A673 (cell line): ENCODE measurements at regions not wholly inside any gene's neighbourhood (a gene's known extent, or its start where the extent isn't known, plus 50 kb on each side); places are given as distances from the start of the nearest gene placed in this dataset.
A peak's percentile ranks its signal among the peaks of the same experiment; 100 is the strongest.

Source experiments
- BruUV-seq: library from RNA; stranded (reverse); fragments of 400-500 nt; replicated peaks from 2 replicates; lab custom pipeline; 2021; lab: Mats Ljungman, UMichigan
- CTCF ChIA-PET: fragments of 300-600 bp; sonication (Branson Sonifier 250); formaldehyde crosslinking; loops from one replicate; lab custom pipeline; 2022; ENCODE audit warnings: antibody characterized with exemption; lab: Charles Lee
- POLR2A ChIA-PET: fragments of 300-600 bp; sonication (Branson Sonifier 250); formaldehyde crosslinking; loops from one replicate; lab custom pipeline; 2022; ENCODE audit warnings: antibody characterized with exemption; ENCODE audit not compliant: low non-redundant PET; lab: Charles Lee
- DNase-seq: peaks from one replicate; pipeline ENCODE4 v3.0.0-alpha.2; 2015; ENCODE audit warnings: low spot score
- H3K27ac ChIP-seq: fragments of 200-600 bp; sonication (generic); 2 replicates; pipeline ENCODE4 v1.5.1; 2016; ENCODE audit warnings: mixed run types, low read depth, mild to moderate bottlenecking, mixed read lengths, antibody characterized with exemption, low read length; ENCODE audit not compliant: poor library complexity, severe bottlenecking
- H3K27me3 ChIP-seq: fragments of 200-600 bp; sonication (generic); replicated peaks from 2 replicates; pipeline ENCODE4 v1.6.1; 2017; ENCODE audit warnings: mixed run types, low read depth, mild to moderate bottlenecking, mixed read lengths, antibody characterized with exemption, low read length; ENCODE audit not compliant: insufficient read depth, poor library complexity
- H3K36me3 ChIP-seq: fragments of 200-600 bp; sonication (generic); 2 replicates; pipeline ENCODE4 v1.6.1; 2016; ENCODE audit warnings: mixed run types, mild to moderate bottlenecking, mixed read lengths, antibody characterized with exemption, low read length; ENCODE audit not compliant: insufficient read depth, poor library complexity, severe bottlenecking
- H3K4me1 ChIP-seq: fragments of 200-600 bp; sonication (generic); 2 replicates; pipeline ENCODE4 v1.6.1; 2017; ENCODE audit warnings: mixed run types, mild to moderate bottlenecking, mixed read lengths, antibody characterized with exemption, low read length; ENCODE audit not compliant: insufficient read depth, poor library complexity, severe bottlenecking
- H3K4me3 ChIP-seq: fragments of 200-600 bp; sonication (generic); 2 replicates; pipeline ENCODE4 v1.5.1; 2016; ENCODE audit warnings: low read depth, mixed run types, mild to moderate bottlenecking, mixed read lengths, low read length; ENCODE audit not compliant: poor library complexity, severe bottlenecking
- H3K9me3 ChIP-seq: fragments of 200-600 bp; sonication (generic); 2 replicates; pipeline ENCODE4 v1.6.1; 2016; ENCODE audit warnings: mixed run types, low read depth, mild to moderate bottlenecking, mixed read lengths, antibody characterized with exemption, low read length; ENCODE audit not compliant: poor library complexity, severe bottlenecking
- CTCF ChIP-seq: fragments of 300-800, 200-600 bp; sonication (generic); conservative IDR thresholded peaks from 2 replicates; pipeline ENCODE4 v1.5.1; 2017; ENCODE audit warnings: low read depth, mild to moderate bottlenecking, antibody characterized with exemption, low read length, moderate library complexity, mixed read lengths
- EZH2 ChIP-seq: fragments of 200-600 bp; sonication (generic); IDR thresholded peaks from 2 replicates; pipeline ENCODE4 v1.6.1; 2017; ENCODE audit warnings: borderline replicate concordance, low read depth, mild to moderate bottlenecking, mixed read lengths, antibody characterized with exemption, low read length; ENCODE audit not compliant: poor library complexity, severe bottlenecking
- intact Hi-C: fragments of 100-400 bp; cut with micrococcal nuclease; formaldehyde crosslinking; loops from one replicate; pipeline ENCODE4 v1.10.0; 2022; ENCODE audit not compliant: unreplicated experiment

GRCh38 chr15:61584410-61584809 is 355.3 kb upstream of the RORA start:
- no peaks in the 10 kb centered on the region for H3K36me3 ChIP-seq
- no peaks in the 10 kb centered on the region for H3K4me1 ChIP-seq
- DNase-seq, result no peak
- no TSS peak for BruUV-seq
- CTCF ChIA-PET, result no interaction called here
- TF ChIP-seq EZH2 (no peak), CTCF (no peak)
- intact Hi-C loops, result no loop called here
- POLR2A ChIA-PET, result no interaction called here
- no peaks in the 10 kb centered on the region for H3K9me3 ChIP-seq
- H3K4me3 ChIP-seq, result no peak overlapping the region
- no peak overlapping the region for H3K27ac ChIP-seq
- H3K27me3 ChIP-seq, result no peaks in the 10 kb centered on the region

DNA sequence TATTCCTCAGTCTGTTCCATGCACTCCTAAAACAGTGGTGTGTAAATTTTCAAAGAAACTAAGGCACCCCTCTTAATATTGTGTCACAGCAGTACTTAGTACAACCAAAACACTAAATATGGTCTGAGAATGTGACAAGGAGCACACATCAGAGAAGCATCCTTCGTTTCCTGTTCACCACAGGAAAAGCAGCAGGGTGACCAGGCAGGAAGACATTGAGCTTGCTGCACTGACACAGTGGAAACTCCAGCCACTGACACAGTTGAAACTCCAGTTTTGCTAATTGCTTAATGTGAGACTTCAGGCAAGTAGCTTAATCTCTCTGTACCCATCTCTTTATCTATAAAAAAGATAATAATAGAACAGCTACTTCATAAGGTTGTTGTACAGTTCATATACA is 353.0 kb upstream of the RORA start:
- Histone ChIP-seq H3K9me3 (no peaks in the 10 kb centered on the region), H3K27ac (no peak overlapping the region), H3K4me1 (no peaks in the 10 kb centered on the region), H3K36me3 (no peaks in the 10 kb centered on the region), H3K4me3 (no peak overlapping the region), H3K27me3 (no peaks in the 10 kb centered on the region)
- ChIA-PET CTCF (no interaction called here), POLR2A (no interaction called here)
- DNase-seq, result peak; percentile 84
- no peak for TF ChIP-seq CTCF
- no peak for TF ChIP-seq EZH2
- intact Hi-C loops, result no loop called here
- no TSS peak for BruUV-seq

- no peak for DNase-seq
- no peak for TF ChIP-seq EZH2
- no peak for TF ChIP-seq CTCF
- ChIA-PET CTCF (no interaction called here), POLR2A (no interaction called here)
- Histone ChIP-seq H3K27me3 (no peaks in the 10 kb centered on the region), H3K4me3 (no peak overlapping the region), H3K27ac (no peak overlapping the region), H3K9me3 (no peaks in the 10 kb centered on the region), H3K4me1 (no peaks in the 10 kb centered on the region), H3K36me3 (no peaks in the 10 kb centered on the region)
- intact Hi-C loops, result no loop called here
- no TSS peak for BruUV-seq
Observed at GRCh38 chr15:61575597-61575996, 346.5 kb upstream of the RORA start.
